ENCODE measurements at regions not wholly inside any gene's neighbourhood (a gene's known extent, or its start where the extent isn't known, plus 50 kb on each side); places are given as distances from the start of the nearest gene placed in this dataset.

DNA sequence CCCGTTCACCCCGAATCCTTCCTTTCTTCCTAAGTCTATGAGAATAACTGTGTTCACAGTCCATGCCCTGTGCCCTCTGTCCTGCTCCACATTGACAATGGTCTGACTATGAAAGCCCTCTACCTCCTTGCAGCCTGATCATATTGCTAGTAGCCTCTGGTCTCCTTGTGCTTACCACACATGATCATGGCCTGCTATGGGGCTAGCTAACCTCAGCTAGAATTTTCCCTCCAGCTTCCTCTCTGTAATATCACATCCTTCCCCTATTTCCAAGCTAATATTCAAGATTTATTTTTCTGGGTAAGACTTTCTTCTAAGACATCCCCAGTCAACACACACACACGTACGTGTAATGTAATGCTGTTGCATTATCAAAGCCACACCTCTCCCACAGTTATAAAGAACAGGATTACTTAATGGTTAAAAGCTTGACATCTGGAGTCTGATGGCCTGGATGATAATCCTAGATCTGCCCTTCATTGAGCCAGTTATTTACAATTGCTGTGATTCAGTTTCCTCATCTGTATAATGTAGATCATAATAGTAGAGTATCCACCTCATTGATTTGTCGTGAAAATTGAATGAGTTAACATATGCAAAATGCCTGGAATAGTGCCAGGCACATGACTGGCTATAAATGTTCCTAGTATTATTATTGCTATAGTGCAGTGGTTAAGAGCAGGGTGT, 214.4 kb upstream of the BLID start:
- no peaks in the 10 kb centered on the region for H3K4me1 ChIP-seq (ENCODE audit: control insufficient read depth in 2 of 2, insufficient read depth in 2 of 2, low read length in 2 of 2)
- Mint-ChIP-seq H3K27me3 (peaks cover 0 to 19% (median 15%) of the 10 kb centered on the region in 5 donors), H3K4me1 (peaks cover 0 to 1% (median 0%) of the 10 kb centered on the region in 7 donors), H3K9me3 (peaks cover 0 to 7% (median 0%) of the 10 kb centered on the region in 11 donors), H3K4me3 (no peak overlapping the region), H3K27ac (no peak overlapping the region), H3K36me3 (peaks cover 0 to 4% (median 0%) of the 10 kb centered on the region in 5 donors)
- no peak for DNase-seq
- no peak for ATAC-seq
- CTCF ChIA-PET: no interaction called here
- POLR2A ChIA-PET: no interaction called here
- no peaks in the 10 kb centered on the region for H3K36me3 ChIP-seq (ENCODE audit: control insufficient read depth in 2 of 3, insufficient read depth in 3 of 3, low read length in 3 of 3)
- no peaks in the 10 kb centered on the region for H3K9me3 ChIP-seq (ENCODE audit: control insufficient read depth in 2 of 3, low read length in 3 of 3)
- no peak overlapping the region for H3K4me3 ChIP-seq (ENCODE audit: low read length)
- no peak overlapping the region for H3K27ac ChIP-seq (ENCODE audit: low read depth, low read length)
- no peaks in the 10 kb centered on the region for H3K27me3 ChIP-seq (ENCODE audit: control insufficient read depth in 2 of 2, insufficient read depth in 2 of 2, low read length in 2 of 2)
- intact Hi-C loops (cut with micrococcal nuclease): no loop called here

GRCh38 chr11:122327528-122327927, 211.5 kb upstream of the BLID start:
- Mint-ChIP-seq H3K4me1 (no peaks in the 10 kb centered on the region), H3K27me3 (peaks cover 0 to 4% (median under 1%) of the 10 kb centered on the region in 5 donors), H3K4me3 (no peak overlapping the region), H3K9me3 (peaks cover 0 to 2% (median 0%) of the 10 kb centered on the region in 11 donors), H3K36me3 (no peaks in the 10 kb centered on the region), H3K27ac (no peak overlapping the region)
- intact Hi-C loops (cut with micrococcal nuclease): no loop called here
- ChIA-PET POLR2A (no interaction called here), CTCF (no interaction called here)
- no peak for ATAC-seq
- Histone ChIP-seq H3K27me3 (ENCODE audit: control insufficient read depth in 2 of 2, insufficient read depth in 2 of 2, low read length in 2 of 2) (no peaks in the 10 kb centered on the region), H3K4me1 (ENCODE audit: control insufficient read depth in 2 of 2, insufficient read depth in 2 of 2, low read length in 2 of 2) (no peaks in the 10 kb centered on the region), H3K36me3 (ENCODE audit: control insufficient read depth in 2 of 3, insufficient read depth in 3 of 3, low read length in 3 of 3) (no peaks in the 10 kb centered on the region), H3K4me3 (ENCODE audit: low read length) (no peak overlapping the region), H3K9me3 (ENCODE audit: control insufficient read depth in 2 of 3, low read length in 3 of 3) (no peaks in the 10 kb centered on the region), H3K27ac (ENCODE audit: low read depth, low read length) (no peak overlapping the region)
- DNase-seq: no peak

GRCh38 chr11:122323754-122324421, 207.9 kb upstream of the BLID start:
- ChIA-PET CTCF (no interaction called here), POLR2A (no interaction called here)
- no peak for DNase-seq
- ATAC-seq: no peak
- peaks cover 0 to 9% (median 7%) of the 10 kb centered on the region in 5 donors for H3K27me3 Mint-ChIP-seq
- peaks cover 0 to 6% (median 0%) of the 10 kb centered on the region in 11 donors for H3K9me3 Mint-ChIP-seq
- H3K27ac ChIP-seq (ENCODE audit: low read depth, low read length): no peak overlapping the region
- H3K4me3 ChIP-seq (ENCODE audit: low read length): no peak overlapping the region
- H3K36me3 ChIP-seq (ENCODE audit: control insufficient read depth in 2 of 3, insufficient read depth in 3 of 3, low read length in 3 of 3): no peaks in the 10 kb centered on the region
- intact Hi-C loops (cut with micrococcal nuclease): no loop called here
- no peaks in the 10 kb centered on the region for H3K9me3 ChIP-seq (ENCODE audit: control insufficient read depth in 2 of 3, low read length in 3 of 3)
- H3K27me3 ChIP-seq (ENCODE audit: control insufficient read depth in 2 of 2, insufficient read depth in 2 of 2, low read length in 2 of 2): no peaks in the 10 kb centered on the region
- H3K36me3 Mint-ChIP-seq: no peaks in the 10 kb centered on the region
- H3K4me1 ChIP-seq (ENCODE audit: control insufficient read depth in 2 of 2, insufficient read depth in 2 of 2, low read length in 2 of 2): no peaks in the 10 kb centered on the region
- H3K4me1 Mint-ChIP-seq: peaks cover 0 to 5% (median 0%) of the 10 kb centered on the region in 7 donors
- H3K4me3 Mint-ChIP-seq: no peak overlapping the region
- no peak overlapping the region for H3K27ac Mint-ChIP-seq

GRCh38 chr11:122322329-122322728, 206.3 kb upstream of the BLID start:
- H3K27me3 Mint-ChIP-seq: peaks cover 0 to 14% (median 7%) of the 10 kb centered on the region in 5 donors
- no peaks in the 10 kb centered on the region for H3K27me3 ChIP-seq (ENCODE audit: control insufficient read depth in 2 of 2, insufficient read depth in 2 of 2, low read length in 2 of 2)
- H3K36me3 ChIP-seq (ENCODE audit: control insufficient read depth in 2 of 3, insufficient read depth in 3 of 3, low read length in 3 of 3): no peaks in the 10 kb centered on the region
- peaks cover 0 to 5% (median 0%) of the 10 kb centered on the region in 7 donors for H3K4me1 Mint-ChIP-seq
- H3K27ac ChIP-seq (ENCODE audit: low read depth, low read length): no peak overlapping the region
- no peak overlapping the region for H3K4me3 ChIP-seq (ENCODE audit: low read length)
- ATAC-seq: no peak
- DNase-seq: no peak
- no peaks in the 10 kb centered on the region for H3K9me3 ChIP-seq (ENCODE audit: control insufficient read depth in 2 of 3, low read length in 3 of 3)
- intact Hi-C loops (cut with micrococcal nuclease): no loop called here
- H3K4me3 Mint-ChIP-seq: no peak overlapping the region
- peaks cover 0 to 6% (median 0%) of the 10 kb centered on the region in 11 donors for H3K9me3 Mint-ChIP-seq
- H3K36me3 Mint-ChIP-seq: no peaks in the 10 kb centered on the region
- H3K4me1 ChIP-seq (ENCODE audit: control insufficient read depth in 2 of 2, insufficient read depth in 2 of 2, low read length in 2 of 2): no peaks in the 10 kb centered on the region
- no peak overlapping the region for H3K27ac Mint-ChIP-seq
- ChIA-PET POLR2A (no interaction called here), CTCF (no interaction called here)

GRCh38 chr11:122320671-122321070, 204.7 kb upstream of the BLID start:
- Histone ChIP-seq H3K4me1 (ENCODE audit: control insufficient read depth in 2 of 2, insufficient read depth in 2 of 2, low read length in 2 of 2) (no peaks in the 10 kb centered on the region), H3K36me3 (ENCODE audit: control insufficient read depth in 2 of 3, insufficient read depth in 3 of 3, low read length in 3 of 3) (no peaks in the 10 kb centered on the region), H3K27me3 (ENCODE audit: control insufficient read depth in 2 of 2, insufficient read depth in 2 of 2, low read length in 2 of 2) (no peaks in the 10 kb centered on the region), H3K9me3 (ENCODE audit: control insufficient read depth in 2 of 3, low read length in 3 of 3) (no peaks in the 10 kb centered on the region), H3K4me3 (ENCODE audit: low read length) (no peak overlapping the region), H3K27ac (ENCODE audit: low read depth, low read length) (no peak overlapping the region)
- Mint-ChIP-seq H3K9me3 (peaks cover 0 to 6% (median 0%) of the 10 kb centered on the region in 11 donors), H3K4me3 (no peak overlapping the region), H3K36me3 (no peaks in the 10 kb centered on the region), H3K27me3 (peaks cover 0 to 14% (median 7%) of the 10 kb centered on the region in 5 donors), H3K4me1 (peaks cover 0 to 5% (median 0%) of the 10 kb centered on the region in 7 donors), H3K27ac (no peak overlapping the region)
- intact Hi-C loops (cut with micrococcal nuclease): no loop called here
- no peak for ATAC-seq
- ChIA-PET CTCF (no interaction called here), POLR2A (no interaction called here)
- no peak for DNase-seq

DNA sequence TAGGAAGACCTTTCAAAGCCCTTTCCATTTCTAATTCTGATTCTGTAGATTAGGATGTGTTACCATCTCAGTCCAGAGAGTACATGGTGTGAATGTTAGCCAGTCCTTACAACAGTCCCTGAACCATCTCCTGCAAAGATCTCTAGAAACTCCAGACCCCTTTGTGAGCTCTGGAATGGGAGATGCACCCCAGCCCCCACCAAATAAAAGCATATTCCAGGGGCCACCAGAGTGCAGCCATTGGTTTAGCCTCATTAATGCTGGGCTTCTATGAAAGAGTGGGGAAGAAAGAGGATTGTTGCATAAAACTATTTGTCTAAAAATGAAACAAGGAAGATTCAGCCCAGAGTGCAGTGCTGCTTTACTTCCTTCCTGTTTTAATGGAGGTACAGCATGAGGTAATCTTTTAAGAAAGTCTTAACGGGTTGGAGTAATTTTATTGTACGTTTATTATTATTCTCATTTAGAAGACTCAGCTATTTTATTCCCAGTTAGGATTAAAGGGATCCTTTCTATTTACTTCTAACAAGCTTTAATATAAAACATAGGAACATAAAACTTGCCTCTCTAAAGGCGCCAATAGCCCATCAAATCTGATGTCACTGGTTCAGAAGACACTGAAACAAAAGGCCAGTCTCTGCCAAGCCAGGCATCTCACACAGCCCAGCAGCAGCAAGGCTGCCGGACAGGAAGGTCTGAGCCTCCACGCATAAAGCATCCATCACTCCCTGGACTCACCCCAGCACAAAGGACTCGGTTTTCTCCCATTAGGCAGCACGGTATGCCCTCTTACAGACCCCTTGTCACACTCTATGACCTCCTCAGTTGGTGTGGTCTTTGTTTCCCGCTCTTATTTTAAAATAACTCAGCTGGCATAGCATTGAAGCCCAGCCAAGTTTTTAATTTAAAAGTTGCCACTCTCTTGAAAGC, 203.9 kb upstream of the BLID start:
- H3K27me3 ChIP-seq (ENCODE audit: control insufficient read depth in 2 of 2, insufficient read depth in 2 of 2, low read length in 2 of 2): no peaks in the 10 kb centered on the region
- no peaks in the 10 kb centered on the region for H3K9me3 ChIP-seq (ENCODE audit: control insufficient read depth in 2 of 3, low read length in 3 of 3)
- ChIA-PET CTCF (no interaction called here), POLR2A (no interaction called here)
- no peaks in the 10 kb centered on the region for H3K4me1 ChIP-seq (ENCODE audit: control insufficient read depth in 2 of 2, insufficient read depth in 2 of 2, low read length in 2 of 2)
- no peak overlapping the region for H3K4me3 Mint-ChIP-seq
- ATAC-seq (no peak), DNase-seq (no peak)
- no peak overlapping the region for H3K27ac Mint-ChIP-seq
- H3K27me3 Mint-ChIP-seq: peaks cover 0 to 14% (median 7%) of the 10 kb centered on the region in 5 donors
- no peaks in the 10 kb centered on the region for H3K36me3 ChIP-seq (ENCODE audit: control insufficient read depth in 2 of 3, insufficient read depth in 3 of 3, low read length in 3 of 3)
- H3K36me3 Mint-ChIP-seq: no peaks in the 10 kb centered on the region
- no peak overlapping the region for H3K4me3 ChIP-seq (ENCODE audit: low read length)
- H3K27ac ChIP-seq (ENCODE audit: low read depth, low read length): no peak overlapping the region
- intact Hi-C loops (cut with micrococcal nuclease): no loop called here
- peaks cover 0 to 5% (median 0%) of the 10 kb centered on the region in 7 donors for H3K4me1 Mint-ChIP-seq
- peaks cover 0 to 6% (median 0%) of the 10 kb centered on the region in 11 donors for H3K9me3 Mint-ChIP-seq
